ENCODE measurements at regions not wholly inside any gene's neighbourhood (a gene's known extent, or its start where the extent isn't known, plus 50 kb on each side); places are given as distances from the start of the nearest gene placed in this dataset.

GRCh38 chr6:16973051-16973450, 128.8 kb upstream of the STMND1 start:
- H3K27ac ChIP-seq (ENCODE audit: low read length), result no peak overlapping the region
- ATAC-seq (no peak), DNase-seq (no peak)
- WGBS (ENCODE audit: insufficient coverage), result 84% methylated on average over 5 of the region's 5 CpGs
- no peaks in the 10 kb centered on the region for H3K9me3 ChIP-seq (ENCODE audit: control insufficient read depth, insufficient read depth, low read length)
- H3K4me1 Mint-ChIP-seq, result no peaks in the 10 kb centered on the region
- TF ChIP-seq, protein P1, sequence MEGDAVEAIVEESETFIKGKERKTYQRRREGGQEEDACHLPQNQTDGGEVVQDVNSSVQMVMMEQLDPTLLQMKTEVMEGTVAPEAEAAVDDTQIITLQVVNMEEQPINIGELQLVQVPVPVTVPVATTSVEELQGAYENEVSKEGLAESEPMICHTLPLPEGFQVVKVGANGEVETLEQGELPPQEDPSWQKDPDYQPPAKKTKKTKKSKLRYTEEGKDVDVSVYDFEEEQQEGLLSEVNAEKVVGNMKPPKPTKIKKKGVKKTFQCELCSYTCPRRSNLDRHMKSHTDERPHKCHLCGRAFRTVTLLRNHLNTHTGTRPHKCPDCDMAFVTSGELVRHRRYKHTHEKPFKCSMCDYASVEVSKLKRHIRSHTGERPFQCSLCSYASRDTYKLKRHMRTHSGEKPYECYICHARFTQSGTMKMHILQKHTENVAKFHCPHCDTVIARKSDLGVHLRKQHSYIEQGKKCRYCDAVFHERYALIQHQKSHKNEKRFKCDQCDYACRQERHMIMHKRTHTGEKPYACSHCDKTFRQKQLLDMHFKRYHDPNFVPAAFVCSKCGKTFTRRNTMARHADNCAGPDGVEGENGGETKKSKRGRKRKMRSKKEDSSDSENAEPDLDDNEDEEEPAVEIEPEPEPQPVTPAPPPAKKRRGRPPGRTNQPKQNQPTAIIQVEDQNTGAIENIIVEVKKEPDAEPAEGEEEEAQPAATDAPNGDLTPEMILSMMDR (IDR thresholded peaks at IDR 0.05), result no peak
- H3K36me3 ChIP-seq (ENCODE audit: control insufficient read depth, insufficient read depth, low read length), result no peaks in the 10 kb centered on the region
- H3K9me3 Mint-ChIP-seq, result no peaks in the 10 kb centered on the region
- H3K27me3 ChIP-seq (ENCODE audit: control insufficient read depth, insufficient read depth, low read length), result no peaks in the 10 kb centered on the region
- H3K4me1 ChIP-seq (ENCODE audit: control insufficient read depth, insufficient read depth, low read length), result no peaks in the 10 kb centered on the region
- H3K27ac Mint-ChIP-seq, result no peak overlapping the region
- H3K4me3 ChIP-seq (ENCODE audit: low read length), result no peak overlapping the region
- H3K4me3 Mint-ChIP-seq, result no peak overlapping the region
- H3K36me3 Mint-ChIP-seq, result no peaks in the 10 kb centered on the region
- intact Hi-C loops (cut with micrococcal nuclease), result no loop called here
- H3K27me3 Mint-ChIP-seq (ENCODE audit: low read depth in 2 of 2), result peaks cover 38 to 42% of the 10 kb centered on the region in 2 donors

DNA sequence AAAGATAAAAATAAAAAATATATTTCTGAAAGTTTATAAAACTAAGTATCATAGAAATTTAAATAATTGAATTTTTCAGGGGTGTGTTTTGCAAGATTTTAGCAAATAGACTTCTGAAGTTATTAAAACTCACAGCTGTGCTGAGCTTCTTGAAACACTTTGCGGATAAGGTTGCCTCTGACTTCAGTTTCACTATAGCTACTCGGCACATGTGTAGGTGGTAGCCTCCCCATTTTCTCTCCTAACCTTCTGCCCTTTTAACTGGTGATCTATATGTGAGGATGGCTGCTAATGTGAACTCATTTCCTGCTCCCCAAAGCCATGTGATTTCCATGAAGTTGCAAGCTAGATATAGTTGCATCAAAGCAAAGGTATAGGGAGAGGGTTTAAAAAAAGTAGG, 129.3 kb upstream of the STMND1 start:
- 71% methylated on average over 1 of the region's 2 CpGs for WGBS (ENCODE audit: insufficient coverage)
- DNase-seq (no peak), ATAC-seq (no peak)
- intact Hi-C loops (cut with micrococcal nuclease), result no loop called here
- Histone ChIP-seq H3K4me1 (ENCODE audit: control insufficient read depth, insufficient read depth, low read length) (no peaks in the 10 kb centered on the region), H3K27ac (ENCODE audit: low read length) (no peak overlapping the region), H3K27me3 (ENCODE audit: control insufficient read depth, insufficient read depth, low read length) (no peaks in the 10 kb centered on the region), H3K4me3 (ENCODE audit: low read length) (no peak overlapping the region), H3K9me3 (ENCODE audit: control insufficient read depth, insufficient read depth, low read length) (no peaks in the 10 kb centered on the region), H3K36me3 (ENCODE audit: control insufficient read depth, insufficient read depth, low read length) (no peaks in the 10 kb centered on the region)
- H3K27me3 Mint-ChIP-seq (ENCODE audit: low read depth in 2 of 2), result peaks cover 35 to 37% of the 10 kb centered on the region in 2 donors
- H3K4me3 Mint-ChIP-seq, result no peak overlapping the region
- TF ChIP-seq, protein P1 (IDR thresholded peaks at IDR 0.05), result no peak
- H3K36me3 Mint-ChIP-seq, result no peaks in the 10 kb centered on the region
- H3K9me3 Mint-ChIP-seq, result no peaks in the 10 kb centered on the region
- no peaks in the 10 kb centered on the region for H3K4me1 Mint-ChIP-seq
- H3K27ac Mint-ChIP-seq, result no peak overlapping the region

- DNase-seq (no peak), ATAC-seq (no peak)
- H3K27ac ChIP-seq (ENCODE audit: low read length), result no peak overlapping the region
- H3K4me3 ChIP-seq (ENCODE audit: low read length), result no peak overlapping the region
- no peaks in the 10 kb centered on the region for H3K9me3 ChIP-seq (ENCODE audit: control insufficient read depth, insufficient read depth, low read length)
- H3K4me1 Mint-ChIP-seq, result peaks cover 2% of the 10 kb centered on the region in 2 donors
- H3K36me3 Mint-ChIP-seq, result no peaks in the 10 kb centered on the region
- H3K4me3 Mint-ChIP-seq, result no peak overlapping the region
- TF ChIP-seq, protein P1 (IDR thresholded peaks at IDR 0.05), result peak; percentile 8
- peaks cover 23 to 28% of the 10 kb centered on the region in 2 donors for H3K27me3 Mint-ChIP-seq (ENCODE audit: low read depth in 2 of 2)
- H3K9me3 Mint-ChIP-seq, result no peaks in the 10 kb centered on the region
- no peak overlapping the region for H3K27ac Mint-ChIP-seq
- no peaks in the 10 kb centered on the region for H3K27me3 ChIP-seq (ENCODE audit: control insufficient read depth, insufficient read depth, low read length)
- no peaks in the 10 kb centered on the region for H3K4me1 ChIP-seq (ENCODE audit: control insufficient read depth, insufficient read depth, low read length)
- intact Hi-C loops (cut with micrococcal nuclease), result loop anchor here (10.0 kb wide), 2 partner anchors 205 to 455 kb away; partner anchors contain the start of gene ATXN1
- no peaks in the 10 kb centered on the region for H3K36me3 ChIP-seq (ENCODE audit: control insufficient read depth, insufficient read depth, low read length)
- 57% methylated on average over 3 of the region's 4 CpGs for WGBS (ENCODE audit: insufficient coverage)
These were observed 131.9 kb upstream of the STMND1 start for GRCh38 chr6:16969699-16970655.
